GM23338 (cell line): ENCODE measurements at regions not wholly inside any gene's neighbourhood (a gene's known extent, or its start where the extent isn't known, plus 50 kb on each side); places are given as distances from the start of the nearest gene placed in this dataset.

ENCODE experiments used
- ATAC-seq: fragments of 200-7000 bp; cut with Tn5 transposase; 3 replicates; pipeline ENCODE4 v1.9.1; 2020
- DNase-seq: peaks from one replicate; pipeline ENCODE4 v3.0.0-alpha.2; 2015; ENCODE audit warnings: low spot score
- H2AFZ ChIP-seq: fragments of 200-600 bp; sonication (generic); 2 replicates; pipeline ENCODE4 v1.8.0; 2016; ENCODE audit warnings: antibody characterized with exemption, mild to moderate bottlenecking, moderate library complexity
- H3F3A ChIP-seq: fragments of 200-600 bp; sonication (generic); replicated peaks from 2 replicates; pipeline ENCODE4 v1.8.0; 2017; ENCODE audit warnings: antibody characterized with exemption, mixed run types, low read depth
- H3K27ac ChIP-seq: fragments of 200-600 bp; sonication (generic); 2 replicates; pipeline ENCODE4 v1.6.1; 2016; ENCODE audit warnings: low read depth
- H3K27me3 ChIP-seq: fragments of 200-600 bp; sonication (generic); 2 replicates; pipeline ENCODE4 v1.8.0; 2016; ENCODE audit warnings: mild to moderate bottlenecking, mixed run types, moderate library complexity; ENCODE audit not compliant: insufficient read depth
- H3K36me3 ChIP-seq: fragments of 200-600 bp; sonication (generic); 2 replicates; pipeline ENCODE4 v1.8.0; 2016; ENCODE audit warnings: mild to moderate bottlenecking; ENCODE audit not compliant: insufficient read depth
- H3K4me1 ChIP-seq: fragments of 200-600 bp; sonication (generic); 2 replicates; pipeline ENCODE4 v1.8.0; 2016; ENCODE audit warnings: mild to moderate bottlenecking, moderate library complexity; ENCODE audit not compliant: insufficient read depth
- H3K4me2 ChIP-seq: fragments of 200-600 bp; sonication (generic); 2 replicates; pipeline ENCODE4 v1.7.1; 2017; ENCODE audit warnings: mixed run types
- H3K4me3 ChIP-seq: fragments of 200-600 bp; sonication (generic); 2 replicates; pipeline ENCODE4 v1.6.1; 2016; ENCODE audit warnings: mixed run types
- H3K79me2 ChIP-seq: fragments of 200-600 bp; sonication (generic); replicated peaks from 2 replicates; pipeline ENCODE4 v1.8.0; 2017; ENCODE audit warnings: mild to moderate bottlenecking; ENCODE audit not compliant: insufficient read depth
- H3K9me2 ChIP-seq: fragments of 200-600 bp; sonication (generic); 2 replicates; pipeline ENCODE4 v1.8.0; 2017; ENCODE audit not compliant: insufficient read depth
- H4K20me1 ChIP-seq: fragments of 200-600 bp; sonication (generic); replicated peaks from 2 replicates; pipeline ENCODE4 v1.8.0; 2017; ENCODE audit warnings: mild to moderate bottlenecking; ENCODE audit not compliant: insufficient read depth
- H3K27ac Mint-ChIP-seq: 2 replicates; pipeline ENCODE4 v1.8.0; 2020; ENCODE audit warnings: inconsistent platforms, mild to moderate bottlenecking, moderate library complexity, mixed read lengths
- H3K27me3 Mint-ChIP-seq: 3 replicates; pipeline ENCODE4 v1.8.0; 2022; ENCODE audit warnings: low read depth, mild to moderate bottlenecking, moderate library complexity, mixed read lengths, inconsistent platforms; ENCODE audit not compliant: insufficient read depth, poor library complexity
- H3K36me3 Mint-ChIP-seq: 3 replicates; pipeline ENCODE4 v1.8.0; 2021; ENCODE audit warnings: low read depth, mild to moderate bottlenecking, inconsistent platforms, moderate library complexity, mixed read lengths
- H3K4me1 Mint-ChIP-seq: 3 replicates; pipeline ENCODE4 v1.8.0; 2020; ENCODE audit warnings: mild to moderate bottlenecking, inconsistent platforms, mixed read lengths
- H3K4me3 Mint-ChIP-seq: 3 replicates; pipeline ENCODE4 v1.8.0; 2021; ENCODE audit warnings: moderate library complexity, mild to moderate bottlenecking, inconsistent platforms, mixed read lengths
- H3K9me3 Mint-ChIP-seq: 3 replicates; pipeline ENCODE4 v1.8.0; 2020; ENCODE audit warnings: moderate library complexity, mild to moderate bottlenecking, inconsistent platforms, mixed read lengths
- CREB1 ChIP-seq: fragments of 250-450 bp; sonication (Bioruptor Pico); IDR thresholded peaks from 2 replicates; pipeline ENCODE4 v1.5.0; 2020; ENCODE audit warnings: low read depth, mild to moderate bottlenecking, moderate library complexity
- CTCF ChIP-seq, 2 experiments: fragments of 200-600 bp in 1 of 2; sonication (generic) in 1 of 2; conservative IDR thresholded peaks; 2 replicates each; pipeline versions ENCODE4 v1.5.1 to v1.6.1; 2016 to 2017; ENCODE audit warnings: antibody characterized with exemption in 2 of 2, low read depth in 2 of 2, mild to moderate bottlenecking in 2 of 2, moderate library complexity in 1 of 2
- EZH2phosphoT487 ChIP-seq: fragments of 200-600 bp; sonication (generic); IDR thresholded peaks from one replicate; pipeline ENCODE4 v1.8.1; 2018; ENCODE audit warnings: antibody characterized with exemption; ENCODE audit not compliant: unreplicated experiment
- JUNB ChIP-seq: IDR thresholded peaks from one replicate; pipeline ENCODE4 v1.6.1; 2016; ENCODE audit warnings: antibody characterized with exemption; ENCODE audit not compliant: unreplicated experiment
- REST ChIP-seq: IDR thresholded peaks from one replicate; pipeline ENCODE4 v1.6.1; 2018; ENCODE audit warnings: antibody characterized with exemption; ENCODE audit not compliant: unreplicated experiment
- STAT1 ChIP-seq: IDR thresholded peaks from one replicate; pipeline ENCODE4 v1.6.1; 2016; ENCODE audit warnings: antibody characterized with exemption; ENCODE audit not compliant: unreplicated experiment
- ZNF114 ChIP-seq: fragments of 250-450 bp; sonication (Bioruptor Pico); IDR thresholded peaks from 2 replicates; pipeline ENCODE4 v1.5.0; 2020; ENCODE audit warnings: mild to moderate bottlenecking, moderate library complexity

- TF ChIP-seq CTCF (conservative IDR thresholded peaks at IDR 0.05; ENCODE audit: low read depth in 2 of 2) (no peak), EZH2phosphoT487 (no peak), JUNB (no peak)
These were observed 71.6 kb upstream of the XPA start (continued) for GRCh38 chr9:97768746-97769145.

DNA sequence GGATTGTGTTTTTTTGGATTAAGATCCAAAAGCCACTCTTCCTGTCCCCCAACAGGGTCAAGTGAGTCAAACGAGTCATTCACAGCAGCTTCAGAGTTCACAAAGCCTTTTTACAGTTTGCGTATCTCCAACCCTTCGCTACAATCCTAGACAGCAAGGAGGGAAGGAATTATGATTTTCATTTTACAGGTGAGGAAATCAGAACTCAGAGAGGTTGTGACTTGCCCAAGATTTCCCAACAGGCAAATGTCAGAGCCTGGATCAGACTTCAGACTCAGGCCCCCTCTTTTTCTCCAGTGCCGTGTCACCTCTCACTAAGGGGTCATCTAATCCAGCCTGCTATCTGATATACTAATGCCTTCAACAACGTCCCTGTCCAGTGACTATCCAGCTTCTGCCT lies 72.1 kb upstream of the XPA start:
- Histone ChIP-seq H3K36me3 (no peaks in the 10 kb centered on the region), H3K9me2 (peaks cover 2% of the 10 kb centered on the region; the same call in 1 of the 2 replicates), H3K27me3 (no peaks in the 10 kb centered on the region), H3K4me2 (no peak overlapping the region), H2AFZ (peak overlapping the region; percentile 66), H3K4me1 (no peaks in the 10 kb centered on the region), H3K27ac (no peak overlapping the region), H3K79me2 (no peaks in the 10 kb centered on the region), H3F3A (no peaks in the 10 kb centered on the region), H3K4me3 (no peak overlapping the region), H4K20me1 (no peaks in the 10 kb centered on the region)
- TF ChIP-seq ZNF114 (CRISPR knock-in tag) (no peak), EZH2phosphoT487 (no peak), STAT1 (no peak), CTCF (conservative IDR thresholded peaks at IDR 0.05; ENCODE audit: low read depth in 2 of 2) (no peak)
- DNase-seq (no peak), ATAC-seq (no peak)
- no peak overlapping the region for H3K27ac Mint-ChIP-seq
- H3K4me3 Mint-ChIP-seq = no peak overlapping the region
- H3K9me3 Mint-ChIP-seq = no peaks in the 10 kb centered on the region
- peaks cover 10% of the 10 kb centered on the region for H3K27me3 Mint-ChIP-seq
- no peaks in the 10 kb centered on the region for H3K36me3 Mint-ChIP-seq
- peaks cover 21% of the 10 kb centered on the region for H3K4me1 Mint-ChIP-seq

DNA sequence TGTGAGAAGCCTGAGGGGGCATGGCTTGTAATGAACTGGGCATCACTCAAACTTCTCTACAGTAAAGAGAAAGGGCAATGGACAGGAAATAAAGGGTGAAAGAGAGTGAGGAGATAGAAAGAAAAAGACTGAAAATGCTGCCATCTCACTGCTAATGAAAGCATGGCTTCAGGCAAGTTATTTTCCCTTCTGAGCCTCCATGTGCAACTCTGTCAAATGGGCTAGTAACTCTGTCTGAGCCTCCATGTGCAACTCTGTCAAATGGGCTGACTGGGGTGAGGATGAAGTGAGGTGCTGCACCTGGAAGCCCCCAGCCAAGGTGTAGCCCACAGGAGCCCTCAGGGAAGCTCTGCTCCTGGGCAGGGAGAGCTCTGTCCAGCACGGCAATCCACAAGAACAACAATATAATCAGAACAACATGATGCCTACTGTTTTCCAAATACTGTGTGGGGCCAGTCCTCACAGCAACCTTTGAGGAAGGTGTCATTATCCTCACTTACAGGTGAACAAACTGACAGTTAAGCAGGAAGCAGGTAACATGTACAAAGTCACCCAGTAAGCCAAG lies 73.8 kb upstream of the XPA start:
- H3K4me1 ChIP-seq = no peaks in the 10 kb centered on the region
- no peaks in the 10 kb centered on the region for H3K79me2 ChIP-seq
- H3K4me3 Mint-ChIP-seq = no peak overlapping the region
- H3K4me3 ChIP-seq = no peak overlapping the region
- H3K9me3 Mint-ChIP-seq = no peaks in the 10 kb centered on the region
- peaks cover 10% of the 10 kb centered on the region for H3K27me3 Mint-ChIP-seq
- no peaks in the 10 kb centered on the region for H3K36me3 ChIP-seq
- no peak overlapping the region for H3K4me2 ChIP-seq
- no peaks in the 10 kb centered on the region for H3F3A ChIP-seq
- H3K27ac Mint-ChIP-seq = no peak overlapping the region
- TF ChIP-seq REST (peak; percentile 45), CTCF (conservative IDR thresholded peaks at IDR 0.05; ENCODE audit: low read depth in 2 of 2) (no peak), CREB1 (CRISPR knock-in tag) (no peak)
- no peak overlapping the region for H2AFZ ChIP-seq
- H4K20me1 ChIP-seq = no peaks in the 10 kb centered on the region
- no peak for ATAC-seq
- no peaks in the 10 kb centered on the region for H3K36me3 Mint-ChIP-seq
- no peak overlapping the region for H3K27ac ChIP-seq
- H3K4me1 Mint-ChIP-seq = peaks cover 21% of the 10 kb centered on the region
- no peaks in the 10 kb centered on the region; the same call in 1 of the 2 replicates for H3K9me2 ChIP-seq
- no peaks in the 10 kb centered on the region for H3K27me3 ChIP-seq
- no peak for DNase-seq
